Umbilical cord (tissue), 1 donor: ENCODE measurements at regions not wholly inside any gene's neighbourhood (a gene's known extent, or its start where the extent isn't known, plus 50 kb on each side); places are given as distances from the start of the nearest gene placed in this dataset.

Experiments
- DNase-seq: peaks from one replicate; pipeline ENCODE4 v3.0.0-alpha.2; 2015; ENCODE audit warnings: low spot score

GRCh38 chr10:43000651-43001426 is 76.0 kb upstream of the RET start:
- DNase-seq = no peak

DNA sequence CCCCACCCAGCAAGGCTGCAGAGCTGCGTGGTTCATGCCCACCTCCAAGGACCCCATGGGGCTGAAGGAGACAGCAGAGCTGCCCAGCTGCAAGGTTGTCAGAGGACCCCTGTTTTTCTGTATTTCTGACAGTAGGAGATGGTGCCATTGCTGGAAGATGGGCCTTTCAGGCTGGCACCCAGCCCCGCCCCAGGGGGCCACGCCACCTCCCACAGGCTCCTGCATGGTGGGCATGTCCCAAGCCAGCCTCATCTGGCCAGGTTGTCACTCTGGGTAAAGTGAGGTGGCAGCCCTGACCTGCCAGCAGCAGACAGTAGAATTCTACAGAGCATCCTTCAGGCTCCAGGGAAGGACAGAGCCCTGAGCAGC is 75.5 kb upstream of the RET start:
- DNase-seq = no peak

- no peak for DNase-seq
These were observed 74.3 kb upstream of the RET start for GRCh38 chr10:43002596-43002995.

- DNase-seq = no peak
These were observed 70.4 kb upstream of the RET start for GRCh38 chr10:43006490-43006889.

DNA sequence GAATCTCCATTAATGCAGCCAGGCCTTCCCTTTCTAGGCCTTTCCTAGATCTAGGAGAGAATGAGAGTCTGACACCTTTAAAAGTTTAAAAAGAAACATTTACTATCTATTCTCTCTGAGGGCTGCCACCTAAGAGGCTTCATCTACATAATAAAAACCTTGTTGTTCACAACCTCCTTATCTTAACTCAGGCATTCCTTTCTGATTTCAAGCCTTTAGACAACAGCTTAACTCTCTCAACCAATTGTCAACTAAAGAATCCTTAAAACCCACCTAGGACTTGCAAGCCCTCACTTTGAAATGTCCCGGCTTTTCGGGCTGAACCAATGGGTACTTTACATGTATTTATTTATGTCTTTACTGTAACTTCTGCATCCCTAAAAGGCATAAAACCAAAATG is 64.3 kb upstream of the RET start:
- no peak for DNase-seq

GRCh38 chr10:43013065-43013464 is 63.8 kb upstream of the RET start:
- no peak for DNase-seq

DNA sequence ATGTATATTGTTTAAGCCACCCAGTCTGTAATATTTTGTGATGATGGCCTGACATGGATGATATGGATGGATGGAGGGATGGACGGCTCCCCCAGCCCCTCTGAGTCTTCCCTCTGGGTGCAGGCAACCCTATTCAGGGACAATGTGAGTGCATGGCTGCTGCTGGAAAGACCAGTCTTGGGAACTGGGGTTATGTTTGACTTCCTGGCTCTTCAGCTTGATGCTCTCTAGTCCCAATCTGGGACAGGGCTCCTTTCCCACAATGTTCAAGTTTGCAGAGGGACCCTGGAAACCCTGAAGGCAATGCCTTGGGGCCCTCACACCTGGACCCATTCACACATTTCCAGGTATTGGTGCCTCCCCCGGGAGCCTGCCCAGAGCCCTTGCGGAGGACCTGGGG is 52.3 kb upstream of the RET start:
- no peak for DNase-seq

GRCh38 chr10:43024942-43025700 is 51.7 kb upstream of the RET start:
- no peak for DNase-seq

DNA sequence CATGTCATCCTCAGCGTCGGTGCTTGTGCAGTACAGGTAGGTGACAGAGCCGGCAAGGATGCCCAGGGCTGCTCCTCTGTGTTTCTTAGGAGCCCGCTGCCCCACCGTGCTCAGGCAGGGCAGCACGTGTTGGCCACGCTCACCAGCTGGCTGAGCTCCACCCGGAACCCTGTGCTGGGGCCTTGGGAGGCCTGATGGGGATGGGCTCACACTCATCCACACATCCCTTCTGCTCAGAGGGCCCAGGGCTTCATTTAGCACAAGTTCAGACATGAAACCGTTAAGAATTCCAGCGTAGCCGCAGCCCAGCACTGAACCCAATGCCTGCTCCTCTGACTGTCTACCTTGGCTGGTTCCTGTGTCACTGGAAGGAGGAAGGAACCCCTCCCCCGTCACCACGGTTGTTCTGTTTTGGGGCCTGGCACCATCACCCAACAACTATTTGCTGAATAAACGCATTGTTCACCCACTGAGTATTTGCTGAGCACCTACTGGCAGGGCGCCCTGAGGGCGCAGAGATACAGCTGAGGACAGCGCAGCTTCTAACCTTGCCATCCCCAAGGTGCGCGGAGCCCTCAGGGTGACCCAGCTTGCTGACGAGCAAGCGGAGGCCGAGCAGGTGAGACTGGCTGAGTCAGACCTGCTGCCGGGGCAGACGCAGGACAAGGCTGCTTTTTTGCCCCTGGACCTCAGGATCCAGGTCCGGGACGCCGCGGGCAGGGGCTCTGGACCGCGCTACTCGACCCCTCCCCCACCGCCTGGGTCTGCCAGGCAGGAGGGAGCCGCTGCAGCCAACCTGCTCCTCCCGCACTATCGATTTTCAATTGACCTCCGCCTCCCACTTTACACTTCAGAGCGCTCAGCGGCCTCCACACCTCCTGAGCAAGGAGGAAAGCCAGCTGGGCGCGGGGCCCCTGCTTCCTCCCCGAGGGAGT is 50.6 kb upstream of the RET start:
- DNase-seq = peak; percentile 30
